Fibroblast of the aortic adventitia (primary cell): ENCODE measurements at regions not wholly inside any gene's neighbourhood (a gene's known extent, or its start where the extent isn't known, plus 50 kb on each side); places are given as distances from the start of the nearest gene placed in this dataset.

ENCODE experiments used
- DNase-seq: peaks from one replicate; pipeline ENCODE4 v3.0.0-alpha.2; 2010; ENCODE audit warnings: low read depth
- H3K4me3 ChIP-seq: 2 replicates; pipeline ENCODE4 v1.5.1; 2011; ENCODE audit warnings: low read depth, mild to moderate bottlenecking, control low read depth, low read length, moderate library complexity
- CTCF ChIP-seq: IDR thresholded peaks from 2 replicates; pipeline ENCODE4 v1.5.1; 2011; ENCODE audit warnings: mild to moderate bottlenecking, low read length, control low read depth, inconsistent platforms; ENCODE audit not compliant: insufficient read depth

GRCh38 chr12:93107514-93108312, 178.6 kb upstream of the EEA1 start:
- no peak for TF ChIP-seq CTCF
- no peak for DNase-seq
- H3K4me3 ChIP-seq: no peak overlapping the region

- DNase-seq: peak; percentile 45
- H3K4me3 ChIP-seq: no peak overlapping the region
- no peak for TF ChIP-seq CTCF
Measured at GRCh38 chr12:93108985-93109384, 179.9 kb upstream of the EEA1 start.

- H3K4me3 ChIP-seq: no peak overlapping the region
- no peak for TF ChIP-seq CTCF
- DNase-seq: no peak
Measured at GRCh38 chr12:93109551-93110203, 180.6 kb upstream of the EEA1 start.

- no peak for TF ChIP-seq CTCF
- H3K4me3 ChIP-seq: no peak overlapping the region
- DNase-seq: no peak
Measured at GRCh38 chr12:93111773-93112172, 182.7 kb upstream of the EEA1 start.

- no peak for TF ChIP-seq CTCF
- DNase-seq: peak; percentile 46
- H3K4me3 ChIP-seq: no peak overlapping the region
Measured at GRCh38 chr12:93113317-93114006, 184.4 kb upstream of the EEA1 start.

GRCh38 chr12:93115198-93115601, 186.1 kb upstream of the EEA1 start:
- H3K4me3 ChIP-seq: no peak overlapping the region
- no peak for TF ChIP-seq CTCF
- peak; percentile 69 for DNase-seq
